HG02571 (cell line): ENCODE measurements at regions not wholly inside any gene's neighbourhood (a gene's known extent, or its start where the extent isn't known, plus 50 kb on each side); places are given as distances from the start of the nearest gene placed in this dataset.
"Not testable (repeated sequence)": the region's sequence is repeated elsewhere in the genome, so short reads cannot be mapped to it uniquely, and the experiment has no call there.

Experiments
- ATAC-seq: cut with Tn5 transposase; IDR thresholded peaks from one replicate; pipeline ENCODE4 v1.9.1; 2021; ENCODE audit warnings: mild to moderate bottlenecking, moderate library complexity; ENCODE audit not compliant: unreplicated experiment

DNA sequence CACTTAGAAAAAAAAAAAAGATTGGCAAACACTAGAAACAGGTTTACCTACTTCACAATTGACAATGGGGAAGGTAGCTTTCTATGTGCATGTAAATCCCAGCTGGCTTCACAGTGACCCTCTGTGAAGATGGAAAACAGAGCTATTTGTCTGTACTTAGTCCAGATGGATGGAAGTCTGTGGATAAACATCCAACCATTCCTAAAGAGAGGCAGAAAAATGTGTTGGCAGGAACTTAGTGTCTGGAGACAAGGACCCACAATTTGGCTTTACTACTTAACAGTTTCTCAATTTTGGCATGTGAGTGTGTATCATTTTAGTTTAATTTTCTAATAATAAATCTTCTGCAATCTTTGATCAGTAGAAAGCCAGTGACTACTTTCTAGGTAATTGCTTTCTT, 154.4 kb downstream of the RAD51AP2 start:
- no peak for ATAC-seq

DNA sequence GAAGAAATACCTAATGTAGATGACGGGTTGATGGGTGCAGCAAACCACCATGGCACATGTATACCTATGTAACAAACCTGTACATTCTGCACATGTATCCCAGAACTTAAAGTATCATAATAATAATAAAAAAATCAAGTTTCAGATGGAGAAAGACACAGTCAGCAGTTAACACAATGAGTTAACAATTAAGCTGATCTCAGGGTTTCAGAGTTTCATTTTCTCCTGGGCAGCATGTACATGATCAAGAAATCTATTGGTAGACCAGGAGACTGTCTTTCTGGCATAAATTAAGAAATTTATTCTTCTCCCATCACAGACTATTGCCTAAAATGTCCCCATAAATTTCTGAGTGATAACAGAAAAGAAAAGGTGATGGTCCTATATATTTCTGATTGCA, 155.3 kb downstream of the RAD51AP2 start:
- no peak for ATAC-seq

- ATAC-seq, result peak; percentile 93
Measured at GRCh38 chr2:17355608-17356329, 162.5 kb downstream of the RAD51AP2 start.

DNA sequence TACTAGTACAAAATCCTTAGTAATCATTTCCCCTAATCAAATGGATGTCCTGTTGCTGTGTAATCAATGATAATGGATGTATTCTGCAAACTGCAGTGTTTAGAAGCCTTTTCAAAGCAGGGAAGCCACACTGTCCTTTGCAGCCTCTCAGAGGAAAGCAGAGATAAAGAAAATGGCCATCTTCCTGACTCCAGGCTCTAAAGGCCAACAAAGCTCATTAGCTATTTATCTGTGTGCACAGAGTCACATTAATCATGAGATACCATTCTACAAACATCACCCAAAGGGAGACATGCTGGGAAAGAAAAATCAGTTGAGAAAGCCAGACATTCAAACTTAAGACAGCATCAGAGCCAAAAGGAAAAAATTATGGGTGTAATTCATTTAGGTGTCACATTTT, 165.0 kb downstream of the RAD51AP2 start:
- ATAC-seq, result no peak

GRCh38 chr2:17342692-17343091, 175.5 kb downstream of the RAD51AP2 start:
- not testable (repeated sequence) for ATAC-seq

GRCh38 chr2:17337507-17337906, 180.7 kb downstream of the RAD51AP2 start:
- no peak for ATAC-seq

GRCh38 chr2:17336458-17336857, 181.8 kb downstream of the RAD51AP2 start:
- no peak for ATAC-seq

- ATAC-seq, result no peak
Measured at GRCh38 chr2:17334300-17334699, 183.9 kb downstream of the RAD51AP2 start.

DNA sequence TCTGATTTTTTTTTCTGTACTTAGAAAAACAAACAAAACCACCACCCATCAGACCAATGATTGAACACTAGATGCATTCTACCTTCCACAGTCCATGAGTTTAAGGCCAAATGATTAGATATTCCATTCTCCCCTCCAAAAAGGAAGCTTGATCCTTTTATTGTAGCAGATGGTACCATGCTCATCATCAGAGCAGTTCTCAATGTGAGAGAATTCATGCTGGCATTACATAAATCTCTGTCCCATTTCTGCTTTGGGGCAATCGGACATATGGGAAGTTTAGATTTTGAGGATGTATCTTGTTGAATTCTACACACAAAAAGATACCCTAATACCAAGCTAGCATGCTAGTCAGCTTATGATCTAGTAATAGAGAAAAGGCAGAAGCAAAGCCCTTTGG, 186.6 kb downstream of the RAD51AP2 start:
- no peak for ATAC-seq

DNA sequence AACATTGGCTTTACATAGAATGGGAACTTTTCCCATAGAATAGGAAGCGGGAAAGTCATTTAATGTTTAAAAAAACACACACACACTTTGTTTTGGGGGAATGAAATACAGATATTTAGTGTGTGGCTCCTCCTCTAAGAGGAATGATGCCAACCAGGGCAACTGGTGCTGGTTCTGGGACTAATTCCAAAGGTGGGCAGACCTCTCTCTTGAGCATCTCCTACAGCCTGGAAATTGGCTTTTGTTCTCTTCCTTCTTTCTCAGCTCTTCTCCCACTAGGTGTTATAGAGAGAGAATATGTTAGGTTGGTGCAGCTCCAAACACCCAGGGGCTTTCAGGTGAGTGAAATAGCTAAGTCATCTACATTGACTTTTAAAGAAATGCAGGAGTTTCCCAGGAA, 190.1 kb downstream of the RAD51AP2 start:
- no peak for ATAC-seq

- no peak for ATAC-seq
Measured at GRCh38 chr2:17327649-17328048, 190.6 kb downstream of the RAD51AP2 start.

GRCh38 chr2:17326717-17327116, 191.5 kb downstream of the RAD51AP2 start:
- ATAC-seq, result no peak

- ATAC-seq, result no peak
Measured at GRCh38 chr2:17323697-17324096, 194.5 kb downstream of the RAD51AP2 start.

DNA sequence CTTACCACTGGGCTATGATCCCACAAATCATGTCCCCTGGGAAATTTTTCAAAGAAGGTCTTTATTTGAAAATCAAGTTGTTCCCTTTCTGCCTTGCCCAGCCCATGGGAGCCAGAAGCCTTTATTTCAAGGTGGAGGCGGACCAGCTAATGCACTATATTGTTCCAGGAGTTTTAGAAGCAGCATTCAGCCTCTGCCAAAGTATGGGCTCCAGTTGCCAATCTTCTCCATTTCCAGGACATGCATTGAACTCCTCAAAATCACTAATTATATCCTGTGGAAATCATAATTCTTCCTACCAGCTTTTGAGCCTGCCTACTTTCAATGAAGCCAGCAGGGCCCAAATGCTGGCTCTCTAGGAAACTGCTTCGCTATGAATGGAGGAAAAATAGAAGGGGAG, 195.8 kb downstream of the RAD51AP2 start:
- ATAC-seq, result no peak

- ATAC-seq, result no peak
Measured at GRCh38 chr2:17319090-17319489, 199.2 kb downstream of the RAD51AP2 start.

GRCh38 chr2:17318013-17318412, 200.2 kb downstream of the RAD51AP2 start:
- ATAC-seq, result no peak

DNA sequence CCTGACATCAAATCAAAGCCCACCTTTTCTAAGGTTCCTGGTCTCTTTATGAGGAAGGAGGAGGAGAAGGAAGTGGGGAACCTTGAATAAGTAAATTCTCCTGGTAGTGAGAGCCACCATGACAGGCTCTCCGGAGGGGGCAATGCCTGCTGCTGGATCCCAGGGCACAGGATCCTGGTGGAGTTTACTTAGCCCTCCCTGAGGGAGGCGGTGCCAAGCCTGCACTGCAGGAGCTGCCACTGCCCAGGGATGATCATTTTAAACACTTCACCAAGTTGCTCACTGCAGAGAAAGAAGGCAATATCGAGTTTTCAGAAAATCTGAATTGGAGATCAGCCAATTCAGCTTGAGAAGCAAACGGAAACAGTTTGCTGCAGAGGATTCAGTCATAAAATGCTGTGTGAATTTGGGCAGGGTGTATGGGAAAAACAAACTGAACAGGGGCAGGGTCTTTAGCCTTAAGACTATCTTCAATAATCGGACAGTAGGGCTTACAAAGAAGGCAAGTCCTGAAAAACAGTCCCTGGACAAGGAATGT, 200.7 kb downstream of the RAD51AP2 start:
- ATAC-seq, result no peak

DNA sequence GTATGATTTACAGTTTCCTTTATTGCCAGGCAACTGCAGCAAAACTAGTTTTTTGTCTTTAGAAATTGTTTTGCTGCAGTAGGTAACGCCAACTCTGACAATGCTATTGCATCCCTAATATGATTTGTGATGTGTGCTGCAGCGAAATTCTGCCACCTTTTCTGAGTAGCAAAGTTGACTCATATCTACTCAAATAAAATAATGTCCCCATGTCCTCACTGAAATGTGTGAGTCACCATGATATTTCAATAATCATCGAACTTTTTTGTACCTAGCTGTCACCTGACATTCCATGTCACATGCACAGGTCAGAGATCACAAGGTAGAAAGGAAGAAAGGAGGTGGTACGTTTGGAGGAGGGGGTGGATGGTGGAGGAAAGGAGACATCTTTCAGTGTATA, 205.0 kb downstream of the RAD51AP2 start:
- no peak for ATAC-seq

DNA sequence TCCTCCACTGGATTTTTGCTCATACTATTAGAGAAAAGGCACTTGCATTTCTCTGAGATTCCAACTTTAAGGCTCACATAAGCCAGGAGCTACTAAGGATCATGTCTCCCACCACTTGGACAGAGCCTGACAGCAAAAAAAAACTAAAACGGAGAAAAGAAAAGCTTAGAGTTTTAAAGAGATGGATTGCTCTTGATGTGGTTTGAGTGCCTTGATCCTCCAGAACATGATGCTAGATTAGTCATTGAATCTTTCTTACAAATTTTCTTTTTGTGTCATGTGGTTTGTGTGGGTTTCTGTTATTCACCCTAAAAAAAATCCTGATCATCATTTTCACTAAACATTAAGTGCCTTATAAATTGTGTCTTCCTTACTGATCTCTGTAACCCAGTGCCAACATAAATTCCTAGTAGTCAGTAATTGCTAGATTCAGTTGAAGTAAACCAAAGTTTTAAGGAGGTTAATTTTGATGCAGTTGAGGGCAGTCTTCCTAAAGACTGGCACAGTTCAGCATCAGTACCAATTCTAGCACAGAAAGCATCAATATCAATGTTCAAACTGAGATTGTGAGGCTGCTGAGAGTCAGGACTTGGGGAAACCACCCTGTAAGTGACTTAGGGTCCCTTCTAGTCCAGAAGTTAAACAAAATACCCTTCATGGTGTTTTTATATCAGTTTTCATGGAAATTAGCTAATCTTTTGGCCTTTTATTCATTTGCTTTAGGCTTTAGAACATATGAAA, 206.3 kb downstream of the RAD51AP2 start:
- ATAC-seq, result no peak

- ATAC-seq, result no peak
Measured at GRCh38 chr2:17311106-17311619, 207.1 kb downstream of the RAD51AP2 start.

- peak; percentile 85 for ATAC-seq
Measured at GRCh38 chr2:17309741-17310339, 208.4 kb downstream of the RAD51AP2 start.

DNA sequence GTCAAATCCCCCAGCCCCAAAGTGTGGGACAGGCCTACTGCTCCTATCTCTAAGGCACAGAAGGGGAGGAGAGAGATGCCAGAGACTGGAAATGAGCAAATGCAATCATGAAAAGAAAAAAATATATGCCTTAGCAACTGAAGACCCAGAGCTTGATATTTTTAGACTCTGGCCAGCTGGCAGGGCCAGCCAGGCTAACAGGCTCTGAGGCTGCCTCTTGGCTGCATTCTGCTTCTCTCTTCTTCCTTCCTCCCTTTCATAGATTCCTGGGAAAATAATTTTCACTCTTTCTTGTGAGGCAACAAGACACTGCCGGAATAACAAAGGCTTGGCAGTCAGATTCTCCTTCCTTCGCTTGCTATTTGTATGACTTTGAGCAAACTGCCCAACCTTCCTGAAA, 209.1 kb downstream of the RAD51AP2 start:
- no peak for ATAC-seq
